A549 (cell line): ENCODE measurements at regions not wholly inside any gene's neighbourhood (a gene's known extent, or its start where the extent isn't known, plus 50 kb on each side); places are given as distances from the start of the nearest gene placed in this dataset.

Experiments used
- CTCF ChIP-seq: fragments of >200 bp; sonication (Bioruptor Twin); formaldehyde crosslinking; IDR thresholded peaks from 3 replicates; pipeline ENCODE4 v1.5.1; 2016
- ELK1 ChIP-seq: fragments of 150-350 bp; IDR thresholded peaks from 2 replicates; pipeline ENCODE4 v1.6.1; 2014; ENCODE audit warnings: low read depth, mild to moderate bottlenecking, low read length
- EP300 ChIP-seq, 2 experiments: fragments of >200 bp; sonication (Bioruptor Twin); formaldehyde crosslinking; IDR thresholded peaks; 2 replicates in 1 of 2; 3 replicates in 1 of 2; pipeline ENCODE4 v1.6.1; 2016 to 2017
- HDAC2 ChIP-seq: fragments of 200-600 bp; sonication (generic); IDR thresholded peaks from 2 replicates; pipeline ENCODE4 v1.6.1; 2016
- HMGXB4 ChIP-seq: fragments of 250-450 bp; sonication (Bioruptor Pico); IDR thresholded peaks from 2 replicates; pipeline ENCODE4 v1.5.0; 2021; ENCODE audit warnings: mild to moderate bottlenecking, moderate library complexity, borderline replicate concordance
- KDM1A ChIP-seq: fragments of 200-600 bp; sonication (generic); IDR thresholded peaks from 2 replicates; pipeline ENCODE4 v1.6.1; 2016; ENCODE audit warnings: low read depth, mild to moderate bottlenecking
- MAFK ChIP-seq: fragments of 450-650 bp; IDR thresholded peaks from 2 replicates; pipeline ENCODE4 v1.6.1; 2014; ENCODE audit not compliant: partially characterized antibody
- POLR2A ChIP-seq: IDR thresholded peaks from 2 replicates; pipeline ENCODE4 v1.6.1; 2012; ENCODE audit warnings: mild to moderate bottlenecking, low read length
- POLR2AphosphoS2 ChIP-seq: conservative IDR thresholded peaks from 2 replicates; pipeline ENCODE4 v1.6.1; 2012; ENCODE audit warnings: low read length, improper control_type of control experiment, inconsistent platforms
- RAD21 ChIP-seq, 2 experiments: fragments of >200 bp in 1 of 2; sonication (Bioruptor Twin) in 1 of 2; formaldehyde crosslinking in 1 of 2; IDR thresholded peaks in 1 of 2; conservative IDR thresholded peaks in 1 of 2; 2 replicates in 1 of 2; 3 replicates in 1 of 2; pipeline ENCODE4 v1.6.1; 2012 to 2018; ENCODE audit warnings: inconsistent platforms in 1 of 2
- RFX5 ChIP-seq: fragments of 450-650 bp; IDR thresholded peaks from 2 replicates; pipeline ENCODE4 v1.7.1; 2014; ENCODE audit warnings: antibody characterized with exemption, mild to moderate bottlenecking, moderate library complexity
- RNF2 ChIP-seq: fragments of 200-600 bp; sonication (generic); IDR thresholded peaks from 2 replicates; pipeline ENCODE4 v1.6.1; 2016; ENCODE audit warnings: low read depth, mild to moderate bottlenecking, antibody characterized with exemption, moderate library complexity, borderline replicate concordance

GRCh38 chr5:74380193-74380592 lies 260.3 kb downstream of the ENC1 start:
- no peak for TF ChIP-seq POLR2A
- TF ChIP-seq MAFK: no peak
- TF ChIP-seq CTCF: no peak
- TF ChIP-seq HMGXB4: no peak
- no peak for TF ChIP-seq HDAC2
- TF ChIP-seq POLR2AphosphoS2: no peak
- no peak for TF ChIP-seq ELK1
- TF ChIP-seq EP300 (IDR thresholded peaks at IDR 0.05): no peak
- TF ChIP-seq RNF2: no peak
- no peak for TF ChIP-seq RFX5
- no peak for TF ChIP-seq KDM1A
- TF ChIP-seq RAD21 (conservative IDR thresholded peaks at IDR 0.05 in 1 of 2, IDR thresholded peaks at IDR 0.05 in 1 of 2): no peak
